H9 (cell line): ENCODE measurements at regions not wholly inside any gene's neighbourhood (a gene's known extent, or its start where the extent isn't known, plus 50 kb on each side); places are given as distances from the start of the nearest gene placed in this dataset.

Experiments
- DNase-seq: peaks from one replicate; pipeline ENCODE4 v3.0.0-alpha.2; 2017
- H2AFZ ChIP-seq: one replicate; pipeline ENCODE4 v1.6.1; 2013; ENCODE audit warnings: mild to moderate bottlenecking, low read length, control low read depth, moderate library complexity
- H2AK5ac ChIP-seq: 2 replicates; pipeline ENCODE4 v1.6.1; 2013; ENCODE audit warnings: low read length, control low read depth, mixed read lengths; ENCODE audit not compliant: insufficient read length
- H2BK120ac ChIP-seq: one replicate; pipeline ENCODE4 v1.6.1; 2013; ENCODE audit warnings: low read depth, mild to moderate bottlenecking, low read length, control low read depth, inconsistent platforms; ENCODE audit not compliant: poor library complexity, severe bottlenecking
- H2BK12ac ChIP-seq: 2 replicates; pipeline ENCODE4 v1.6.1; 2013; ENCODE audit warnings: low read length, control low read depth, mixed read lengths, low read depth; ENCODE audit not compliant: insufficient read length
- H2BK15ac ChIP-seq: 2 replicates; pipeline ENCODE4 v1.6.1; 2013; ENCODE audit warnings: low read depth, low read length, control low read depth
- H2BK20ac ChIP-seq: one replicate; pipeline ENCODE4 v1.6.1; 2013; ENCODE audit warnings: low read depth, mild to moderate bottlenecking, low read length, control low read depth, inconsistent platforms; ENCODE audit not compliant: poor library complexity, severe bottlenecking
- H2BK5ac ChIP-seq: 2 replicates; pipeline ENCODE4 v1.6.1; 2013; ENCODE audit warnings: low read length, control low read depth, mixed read lengths; ENCODE audit not compliant: insufficient read length
- H3K14ac ChIP-seq: 2 replicates; pipeline ENCODE4 v1.6.1; 2013; ENCODE audit warnings: low read length, control low read depth; ENCODE audit not compliant: insufficient read depth
- H3K18ac ChIP-seq: 2 replicates; pipeline ENCODE4 v1.6.1; 2013; ENCODE audit warnings: low read depth, mild to moderate bottlenecking, mixed read lengths, low read length, control low read depth; ENCODE audit not compliant: insufficient read length
- H3K23ac ChIP-seq: 2 replicates; pipeline ENCODE4 v1.6.1; 2013; ENCODE audit warnings: low read length, control low read depth, mixed read lengths, low read depth; ENCODE audit not compliant: insufficient read length
- H3K23me2 ChIP-seq: 2 replicates; pipeline ENCODE4 v1.6.1; 2013; ENCODE audit warnings: low read depth, mild to moderate bottlenecking, mixed read lengths, low read length, control low read depth; ENCODE audit not compliant: insufficient read length, poor library complexity, severe bottlenecking
- H3K27ac ChIP-seq: 2 replicates; pipeline ENCODE4 v1.5.1; 2013; ENCODE audit warnings: low read length, control low read depth, mixed read lengths, low read depth; ENCODE audit not compliant: insufficient read length
- H3K27me3 ChIP-seq: 2 replicates; pipeline ENCODE4 v1.6.1; 2013; ENCODE audit warnings: low read length, control low read depth, inconsistent platforms; ENCODE audit not compliant: insufficient read depth
- H3K4ac ChIP-seq: 2 replicates; pipeline ENCODE4 v1.6.1; 2013; ENCODE audit warnings: low read depth, mild to moderate bottlenecking, control low read depth, inconsistent platforms, low read length, moderate library complexity
- H3K4me1 ChIP-seq: 2 replicates; pipeline ENCODE4 v1.6.1; 2013; ENCODE audit warnings: low read length, control low read depth, inconsistent platforms; ENCODE audit not compliant: insufficient read depth
- H3K4me2 ChIP-seq: 2 replicates; pipeline ENCODE4 v1.6.1; 2013; ENCODE audit warnings: low read length, control low read depth, mixed read lengths; ENCODE audit not compliant: insufficient read length, insufficient read depth
- H3K56ac ChIP-seq: 2 replicates; pipeline ENCODE4 v1.6.1; 2013; ENCODE audit warnings: low read depth, mild to moderate bottlenecking, mixed read lengths, low read length, control low read depth; ENCODE audit not compliant: insufficient read length
- H3K79me1 ChIP-seq: 2 replicates; pipeline ENCODE4 v1.6.1; 2013; ENCODE audit warnings: low read depth, mild to moderate bottlenecking, moderate library complexity, low read length, control low read depth, inconsistent platforms; ENCODE audit not compliant: insufficient read depth, poor library complexity, severe bottlenecking
- H3K79me2 ChIP-seq: 2 replicates; pipeline ENCODE4 v1.6.1; 2013; ENCODE audit warnings: low read length, control low read depth, inconsistent platforms; ENCODE audit not compliant: insufficient read depth
- H3K9ac ChIP-seq: 2 replicates; pipeline ENCODE4 v1.6.1; 2013; ENCODE audit warnings: low read length, control low read depth, mixed read lengths; ENCODE audit not compliant: insufficient read length; ENCODE audit errors: extremely low read depth
- H3K9me3 ChIP-seq: one replicate; pipeline ENCODE4 v1.6.1; 2013; ENCODE audit warnings: low read depth, low read length, inconsistent platforms; ENCODE audit not compliant: control insufficient read depth
- H3T11ph ChIP-seq: one replicate; pipeline ENCODE4 v1.6.1; 2013; ENCODE audit warnings: mild to moderate bottlenecking, low read length, control low read depth, inconsistent platforms
- H4K20me1 ChIP-seq: one replicate; pipeline ENCODE4 v1.6.1; 2013; ENCODE audit not compliant: control insufficient read depth, insufficient read length, insufficient read depth
- H4K5ac ChIP-seq: 2 replicates; pipeline ENCODE4 v1.6.1; 2013; ENCODE audit warnings: low read depth, mild to moderate bottlenecking, mixed read lengths, low read length, control low read depth; ENCODE audit not compliant: insufficient read length
- H4K8ac ChIP-seq: replicated peaks from 2 replicates; pipeline ENCODE4 v1.6.1; 2013; ENCODE audit warnings: low read length, control low read depth, mixed read lengths, low read depth; ENCODE audit not compliant: insufficient read length
- H4K91ac ChIP-seq: 2 replicates; pipeline ENCODE4 v1.6.1; 2013; ENCODE audit warnings: low read depth, mild to moderate bottlenecking, moderate library complexity, mixed read lengths, low read length, control low read depth; ENCODE audit not compliant: insufficient read length
- H3K27ac Mint-ChIP-seq, 3 experiments: 2 replicates in 2 of 3; 3 replicates in 1 of 3; pipeline ENCODE4 v1.8.0; 2020 to 2021; ENCODE audit warnings: mixed read lengths in 3 of 3, mild to moderate bottlenecking in 1 of 3, moderate library complexity in 1 of 3
- H3K27me3 Mint-ChIP-seq: 2 replicates; pipeline ENCODE4 v1.8.0; 2021; ENCODE audit warnings: low read depth, mild to moderate bottlenecking, moderate library complexity, mixed read lengths
- H3K36me3 Mint-ChIP-seq, 3 experiments: 2 replicates in 2 of 3; 3 replicates in 1 of 3; pipeline ENCODE4 v1.8.0; 2020 to 2021; ENCODE audit warnings: low read depth in 3 of 3, mixed read lengths in 3 of 3; ENCODE audit not compliant: insufficient read depth in 1 of 3
- H3K4me1 Mint-ChIP-seq, 2 experiments: 2 replicates each; pipeline ENCODE4 v1.8.0; 2020; ENCODE audit warnings: mixed read lengths in 2 of 2
- H3K4me3 Mint-ChIP-seq, 2 experiments: 2 replicates in 1 of 2; 3 replicates in 1 of 2; pipeline ENCODE4 v1.8.0; 2020 to 2021; ENCODE audit warnings: mild to moderate bottlenecking in 2 of 2, mixed read lengths in 2 of 2, moderate library complexity in 1 of 2
- H3K9me3 Mint-ChIP-seq, 2 experiments: 2 replicates in 1 of 2; 3 replicates in 1 of 2; pipeline ENCODE4 v1.8.0; 2020; ENCODE audit warnings: mild to moderate bottlenecking in 2 of 2, mixed read lengths in 2 of 2, moderate library complexity in 1 of 2
- WGBS: extraction: QIAGEN DNeasy Blood & Tissue Kit; methylation state at CpG from one replicate; pipeline ENCODE4 v1.1.7; 2013; ENCODE audit warnings: missing lambda C conversion rate, low lambda C conversion rate, mixed read lengths; ENCODE audit not compliant: insufficient read length; ENCODE audit errors: extremely low coverage; 5-methylcytosine and 5-hydroxymethylcytosine counted together
- TF ChIP-seq, protein P1 (sequence below): fragments of 200-600 bp; sonication (generic); conservative IDR thresholded peaks from 3 replicates; pipeline ENCODE4 v1.8.0; 2021; ENCODE audit warnings: antibody characterized with exemption, mild to moderate bottlenecking

DNA sequence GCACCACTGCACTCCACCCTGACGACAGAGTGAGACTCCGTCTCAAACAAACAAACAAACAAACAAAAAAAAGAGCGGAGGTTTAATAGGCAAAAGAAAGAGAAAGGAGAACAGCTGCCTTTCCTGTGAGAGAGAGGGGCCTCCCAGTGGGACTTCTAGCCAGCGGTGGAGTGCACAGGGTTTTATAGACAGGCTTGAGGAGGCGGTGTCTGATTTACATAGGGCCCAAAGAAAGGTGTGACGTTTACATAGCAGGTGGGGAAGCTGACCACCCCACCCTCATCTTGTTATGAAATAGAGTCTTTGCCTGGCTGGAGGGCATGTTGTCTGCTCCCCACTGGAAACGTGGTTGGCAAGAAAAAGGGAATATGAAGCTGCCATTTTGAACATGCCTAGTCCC, 106.0 kb upstream of the CSNK1A1L start:
- Histone ChIP-seq H3K9ac (no peak overlapping the region), H2AK5ac (no peak overlapping the region), H2BK20ac (no peak overlapping the region), H2BK5ac (no peak overlapping the region), H3K56ac (no peak overlapping the region), H2BK12ac (no peak overlapping the region), H2BK120ac (no peak overlapping the region), H3K23ac (no peak overlapping the region), H3K23me2 (no peaks in the 10 kb centered on the region), H3K14ac (no peak overlapping the region), H3K79me1 (no peaks in the 10 kb centered on the region), H3K79me2 (no peaks in the 10 kb centered on the region), H4K20me1 (no peaks in the 10 kb centered on the region), H4K5ac (no peak overlapping the region), H3K27me3 (no peaks in the 10 kb centered on the region), H4K8ac (no peak overlapping the region), H2BK15ac (no peak overlapping the region), H2AFZ (no peak overlapping the region), H3K18ac (no peak overlapping the region), H3T11ph (no peak overlapping the region), H3K4ac (no peak overlapping the region), H3K4me1 (no peaks in the 10 kb centered on the region), H4K91ac (no peak overlapping the region), H3K4me2 (no peak overlapping the region), H3K27ac (no peak overlapping the region), H3K9me3 (no peaks in the 10 kb centered on the region)
- DNase-seq = no peak
- Mint-ChIP-seq H3K9me3 (no peaks in the 10 kb centered on the region), H3K27me3 (no peaks in the 10 kb centered on the region), H3K4me3 (no peak overlapping the region; a peak in 1 of 5 replicates), H3K27ac (no peak overlapping the region; a peak in 1 of 7 replicates), H3K36me3 (no peaks in the 10 kb centered on the region), H3K4me1 (peaks cover 9 to 12% of the 10 kb centered on the region in 2 experiments)
- TF ChIP-seq, protein P1, sequence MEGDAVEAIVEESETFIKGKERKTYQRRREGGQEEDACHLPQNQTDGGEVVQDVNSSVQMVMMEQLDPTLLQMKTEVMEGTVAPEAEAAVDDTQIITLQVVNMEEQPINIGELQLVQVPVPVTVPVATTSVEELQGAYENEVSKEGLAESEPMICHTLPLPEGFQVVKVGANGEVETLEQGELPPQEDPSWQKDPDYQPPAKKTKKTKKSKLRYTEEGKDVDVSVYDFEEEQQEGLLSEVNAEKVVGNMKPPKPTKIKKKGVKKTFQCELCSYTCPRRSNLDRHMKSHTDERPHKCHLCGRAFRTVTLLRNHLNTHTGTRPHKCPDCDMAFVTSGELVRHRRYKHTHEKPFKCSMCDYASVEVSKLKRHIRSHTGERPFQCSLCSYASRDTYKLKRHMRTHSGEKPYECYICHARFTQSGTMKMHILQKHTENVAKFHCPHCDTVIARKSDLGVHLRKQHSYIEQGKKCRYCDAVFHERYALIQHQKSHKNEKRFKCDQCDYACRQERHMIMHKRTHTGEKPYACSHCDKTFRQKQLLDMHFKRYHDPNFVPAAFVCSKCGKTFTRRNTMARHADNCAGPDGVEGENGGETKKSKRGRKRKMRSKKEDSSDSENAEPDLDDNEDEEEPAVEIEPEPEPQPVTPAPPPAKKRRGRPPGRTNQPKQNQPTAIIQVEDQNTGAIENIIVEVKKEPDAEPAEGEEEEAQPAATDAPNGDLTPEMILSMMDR = no peak
- no CpG with 5 or more reads among the region's 7 CpGs for WGBS
